SK-N-SH (cell line): ENCODE measurements at regions not wholly inside any gene's neighbourhood (a gene's known extent, or its start where the extent isn't known, plus 50 kb on each side); places are given as distances from the start of the nearest gene placed in this dataset.

ENCODE experiments used
- CTCF ChIA-PET: fragments of 300-600, 350-600 bp; formaldehyde crosslinking; extraction: SDS; loops from one replicate; lab custom pipeline; 2021; lab: Yijun Ruan, JAX
- POLR2A ChIA-PET: fragments of 350-600 bp; sonication (Branson Sonifier 250); formaldehyde crosslinking; extraction: SDS; loops from one replicate; lab custom pipeline; 2020; ENCODE audit warnings: antibody characterized with exemption, inconsistent platforms; lab: Yijun Ruan, JAX
- DNase-seq: peaks from one replicate; pipeline ENCODE4 v3.0.0; 2012
- H2AFZ ChIP-seq: fragments of 200-600 bp; sonication (generic); 2 replicates; pipeline ENCODE4 v1.8.1; 2016; ENCODE audit warnings: antibody characterized with exemption, mild to moderate bottlenecking, low read depth
- H3F3A ChIP-seq: fragments of 200-600 bp; sonication (generic); replicated peaks from 2 replicates; pipeline ENCODE3; 2016; ENCODE audit warnings: antibody characterized with exemption, mild to moderate bottlenecking; ENCODE audit not compliant: insufficient read depth
- H3K27ac ChIP-seq, 2 experiments: fragments of 200-500 bp in 1 of 2; fragments of 200-600 bp in 1 of 2; sonication (Bioruptor generic) in 1 of 2; sonication (generic), shearing (Covaris generic) in 1 of 2; 2 replicates each; pipeline versions ENCODE4 v1.5.1 to v1.6.1; 2014 to 2016; ENCODE audit warnings: low read depth in 2 of 2, inconsistent platforms in 1 of 2, low read length in 1 of 2, mild to moderate bottlenecking in 1 of 2, mixed read lengths in 1 of 2
- H3K27me3 ChIP-seq: fragments of 200-600 bp; sonication (generic), shearing (Covaris generic); 2 replicates; pipeline ENCODE4 v1.6.1; 2016; ENCODE audit warnings: mixed run types; ENCODE audit not compliant: insufficient read depth
- H3K36me3 ChIP-seq, 2 experiments: fragments of 200-500 bp in 1 of 2; fragments of 200-600 bp in 1 of 2; sonication (Bioruptor generic) in 1 of 2; sonication (generic) in 1 of 2; replicated peaks in 1 of 2; 2 replicates each; pipeline versions ENCODE3 to v1.5.1; 2014 to 2016; ENCODE audit warnings: low read length in 1 of 2, mild to moderate bottlenecking in 1 of 2; ENCODE audit not compliant: insufficient read depth in 2 of 2, control insufficient read depth in 1 of 2
- H3K4me1 ChIP-seq, 2 experiments: fragments of 200-500 bp in 1 of 2; fragments of 200-600 bp in 1 of 2; sonication (Bioruptor generic) in 1 of 2; sonication (generic), shearing (Covaris generic) in 1 of 2; 2 replicates each; pipeline versions ENCODE4 v1.5.1 to v1.6.1; 2014 to 2016; ENCODE audit warnings: low read depth in 1 of 2, low read length in 1 of 2, mixed run types in 1 of 2; ENCODE audit not compliant: insufficient read depth in 2 of 2, control insufficient read depth in 1 of 2
- H3K4me2 ChIP-seq: fragments of 200-600 bp; sonication (generic), shearing (Covaris generic); 2 replicates; pipeline ENCODE4 v1.6.1; 2017; ENCODE audit warnings: mixed run types
- H3K4me3 ChIP-seq, 2 experiments: fragments of 200-500 bp in 1 of 2; fragments of 200-600 bp in 1 of 2; sonication (Bioruptor generic) in 1 of 2; sonication (generic), shearing (Covaris generic) in 1 of 2; 2 replicates each; pipeline versions ENCODE4 v1.5.1 to v1.8.1; 2014 to 2016; ENCODE audit warnings: low read depth in 2 of 2, inconsistent platforms in 1 of 2, low read length in 1 of 2, mild to moderate bottlenecking in 1 of 2, mixed read lengths in 1 of 2, moderate library complexity in 1 of 2
- H3K79me2 ChIP-seq: fragments of 200-600 bp; sonication (generic); 2 replicates; pipeline ENCODE4 v1.8.1; 2017; ENCODE audit warnings: mild to moderate bottlenecking; ENCODE audit not compliant: insufficient read depth
- H3K9ac ChIP-seq: fragments of 200-600 bp; sonication (generic); 2 replicates; pipeline ENCODE4 v1.6.1; 2017; ENCODE audit warnings: mixed run types
- H3K9me2 ChIP-seq: fragments of 200-600 bp; sonication (generic); 2 replicates; pipeline ENCODE4 v1.6.1; 2017; ENCODE audit warnings: mixed run types
- H3K9me3 ChIP-seq: fragments of 200-600 bp; sonication (generic); 2 replicates; pipeline ENCODE4 v1.6.1; 2017; ENCODE audit warnings: mixed run types, mild to moderate bottlenecking, moderate library complexity
- H4K20me1 ChIP-seq: fragments of 200-600 bp; sonication (generic); 2 replicates; pipeline ENCODE4 v1.6.1; 2017; ENCODE audit warnings: mild to moderate bottlenecking, mixed run types; ENCODE audit not compliant: insufficient read depth
- CHD2 ChIP-seq: fragments of 150-350 bp; IDR thresholded peaks from 2 replicates; pipeline ENCODE4 v1.6.1; 2018; ENCODE audit warnings: low read length; ENCODE audit not compliant: partially characterized antibody
- FOXJ3 ChIP-seq: sonication (generic); formaldehyde crosslinking; IDR thresholded peaks from 2 replicates; pipeline ENCODE4 v1.5.1; 2020; ENCODE audit warnings: mild to moderate bottlenecking, missing genetic modification reagents
- GATA2 ChIP-seq: sonication (generic); formaldehyde crosslinking; IDR thresholded peaks from 2 replicates; pipeline ENCODE4 v1.5.0; 2020; ENCODE audit warnings: mild to moderate bottlenecking, missing genetic modification reagents
- MEF2A ChIP-seq: IDR thresholded peaks from 2 replicates; pipeline ENCODE4 v1.4.0; 2012; ENCODE audit warnings: low read depth, borderline replicate concordance
- NFIC ChIP-seq: IDR thresholded peaks from 2 replicates; pipeline ENCODE4 v1.4.0; 2012; ENCODE audit warnings: borderline replicate concordance
- NRF1 ChIP-seq: IDR thresholded peaks from 2 replicates; pipeline ENCODE4 v1.6.1; 2012; ENCODE audit warnings: low read depth, mild to moderate bottlenecking, low read length
- POLR2AphosphoS5 ChIP-seq: IDR thresholded peaks from 2 replicates; pipeline ENCODE4 v1.6.1; 2012; ENCODE audit warnings: low read depth, low read length
- RAD21 ChIP-seq: IDR thresholded peaks from 2 replicates; pipeline ENCODE4 v1.6.1; 2012; ENCODE audit warnings: mild to moderate bottlenecking, low read length
- RCOR1 ChIP-seq: fragments of 150-350 bp; IDR thresholded peaks from 2 replicates; pipeline ENCODE4 v1.6.1; 2017; ENCODE audit warnings: antibody characterized with exemption, low read length
- REST ChIP-seq: IDR thresholded peaks from 2 replicates; pipeline ENCODE4 v1.6.1; 2012; ENCODE audit warnings: mild to moderate bottlenecking, low read depth, low read length, moderate library complexity
- SMC3 ChIP-seq: IDR thresholded peaks from 2 replicates; pipeline ENCODE4 v1.6.1; 2012; ENCODE audit warnings: low read depth, low read length, improper control_type of control experiment
- USF2 ChIP-seq: fragments of 150-350 bp; IDR thresholded peaks from 2 replicates; pipeline ENCODE4 v1.6.1; 2017; ENCODE audit warnings: antibody characterized with exemption, low read length, low read depth, borderline replicate concordance
- YY1 ChIP-seq: IDR thresholded peaks from 2 replicates; pipeline ENCODE4 v1.4.0; 2012; ENCODE audit warnings: low read depth, mild to moderate bottlenecking
- ZBTB33 ChIP-seq: IDR thresholded peaks from 2 replicates; pipeline ENCODE4 v1.4.0; 2012; ENCODE audit warnings: low read depth, borderline replicate concordance
- WGBS: methylation state at CpG from one replicate; pipeline ENCODE4 v1.1.6; 2017; ENCODE audit warnings: low lambda C conversion rate; 5-methylcytosine and 5-hydroxymethylcytosine counted together

- no peak for TF ChIP-seq REST
- no peak for TF ChIP-seq POLR2AphosphoS5
- TF ChIP-seq FOXJ3 (CRISPR knock-in tag), result no peak
- TF ChIP-seq SMC3, result no peak
- TF ChIP-seq GATA2 (CRISPR knock-in tag), result no peak
- TF ChIP-seq YY1, result no peak
- TF ChIP-seq NFIC, result no peak
Measured at GRCh38 chr1:168833362-168833761, 104.4 kb upstream of the DPT start (continued).

GRCh38 chr1:168833801-168834224 is 104.8 kb upstream of the DPT start:
- Histone ChIP-seq H3F3A (no peaks in the 10 kb centered on the region), H3K4me2 (no peak overlapping the region), H3K36me3 (no peaks in the 10 kb centered on the region), H2AFZ (no peak overlapping the region), H3K4me3 (no peak overlapping the region), H3K9me3 (no peaks in the 10 kb centered on the region), H4K20me1 (no peaks in the 10 kb centered on the region), H3K9ac (no peak overlapping the region), H3K27me3 (no peaks in the 10 kb centered on the region), H3K4me1 (peaks cover 0 to 8% of the 10 kb centered on the region in 2 experiments; a peak in 1 of 4 replicates), H3K9me2 (no peaks in the 10 kb centered on the region), H3K79me2 (no peaks in the 10 kb centered on the region), H3K27ac (no peak overlapping the region)
- POLR2A ChIA-PET, result no interaction called here
- DNase-seq, result no peak
- 61% methylated on average over 4 of the region's 4 CpGs for WGBS
- CTCF ChIA-PET, result interaction anchor here (1.0 kb wide), 1 partner anchor 272 kb away, joined by 3 read pairs; no protein-coding TSS in a partner anchor
- no peak for TF ChIP-seq CHD2
- TF ChIP-seq RCOR1, result no peak
- TF ChIP-seq POLR2AphosphoS5, result no peak
- TF ChIP-seq USF2, result no peak
- TF ChIP-seq ZBTB33, result no peak
- TF ChIP-seq NRF1, result no peak
- TF ChIP-seq MEF2A, result no peak
- no peak for TF ChIP-seq RAD21
- TF ChIP-seq SMC3, result no peak
